H9 (cell line): ENCODE measurements at regions not wholly inside any gene's neighbourhood (a gene's known extent, or its start where the extent isn't known, plus 50 kb on each side); places are given as distances from the start of the nearest gene placed in this dataset.
A peak's percentile ranks its signal among the peaks of the same experiment; 100 is the strongest.

Source experiments
- DNase-seq: peaks from one replicate; pipeline ENCODE4 v3.0.0-alpha.2; 2017
- H2AFZ ChIP-seq: one replicate; pipeline ENCODE4 v1.6.1; 2013; ENCODE audit warnings: mild to moderate bottlenecking, low read length, control low read depth, moderate library complexity
- H2AK5ac ChIP-seq: 2 replicates; pipeline ENCODE4 v1.6.1; 2013; ENCODE audit warnings: low read length, control low read depth, mixed read lengths; ENCODE audit not compliant: insufficient read length
- H2BK120ac ChIP-seq: one replicate; pipeline ENCODE4 v1.6.1; 2013; ENCODE audit warnings: low read depth, mild to moderate bottlenecking, low read length, control low read depth, inconsistent platforms; ENCODE audit not compliant: poor library complexity, severe bottlenecking
- H2BK12ac ChIP-seq: 2 replicates; pipeline ENCODE4 v1.6.1; 2013; ENCODE audit warnings: low read length, control low read depth, mixed read lengths, low read depth; ENCODE audit not compliant: insufficient read length
- H2BK15ac ChIP-seq: 2 replicates; pipeline ENCODE4 v1.6.1; 2013; ENCODE audit warnings: low read depth, low read length, control low read depth
- H2BK20ac ChIP-seq: one replicate; pipeline ENCODE4 v1.6.1; 2013; ENCODE audit warnings: low read depth, mild to moderate bottlenecking, low read length, control low read depth, inconsistent platforms; ENCODE audit not compliant: poor library complexity, severe bottlenecking
- H2BK5ac ChIP-seq: 2 replicates; pipeline ENCODE4 v1.6.1; 2013; ENCODE audit warnings: low read length, control low read depth, mixed read lengths; ENCODE audit not compliant: insufficient read length
- H3K14ac ChIP-seq: 2 replicates; pipeline ENCODE4 v1.6.1; 2013; ENCODE audit warnings: low read length, control low read depth; ENCODE audit not compliant: insufficient read depth
- H3K18ac ChIP-seq: 2 replicates; pipeline ENCODE4 v1.6.1; 2013; ENCODE audit warnings: low read depth, mild to moderate bottlenecking, mixed read lengths, low read length, control low read depth; ENCODE audit not compliant: insufficient read length
- H3K23ac ChIP-seq: 2 replicates; pipeline ENCODE4 v1.6.1; 2013; ENCODE audit warnings: low read length, control low read depth, mixed read lengths, low read depth; ENCODE audit not compliant: insufficient read length
- H3K23me2 ChIP-seq: 2 replicates; pipeline ENCODE4 v1.6.1; 2013; ENCODE audit warnings: low read depth, mild to moderate bottlenecking, mixed read lengths, low read length, control low read depth; ENCODE audit not compliant: insufficient read length, poor library complexity, severe bottlenecking
- H3K27ac ChIP-seq: 2 replicates; pipeline ENCODE4 v1.5.1; 2013; ENCODE audit warnings: low read length, control low read depth, mixed read lengths, low read depth; ENCODE audit not compliant: insufficient read length
- H3K27me3 ChIP-seq: 2 replicates; pipeline ENCODE4 v1.6.1; 2013; ENCODE audit warnings: low read length, control low read depth, inconsistent platforms; ENCODE audit not compliant: insufficient read depth
- H3K4ac ChIP-seq: 2 replicates; pipeline ENCODE4 v1.6.1; 2013; ENCODE audit warnings: low read depth, mild to moderate bottlenecking, control low read depth, inconsistent platforms, low read length, moderate library complexity
- H3K4me1 ChIP-seq: 2 replicates; pipeline ENCODE4 v1.6.1; 2013; ENCODE audit warnings: low read length, control low read depth, inconsistent platforms; ENCODE audit not compliant: insufficient read depth
- H3K4me2 ChIP-seq: 2 replicates; pipeline ENCODE4 v1.6.1; 2013; ENCODE audit warnings: low read length, control low read depth, mixed read lengths; ENCODE audit not compliant: insufficient read length, insufficient read depth
- H3K56ac ChIP-seq: 2 replicates; pipeline ENCODE4 v1.6.1; 2013; ENCODE audit warnings: low read depth, mild to moderate bottlenecking, mixed read lengths, low read length, control low read depth; ENCODE audit not compliant: insufficient read length
- H3K79me1 ChIP-seq: 2 replicates; pipeline ENCODE4 v1.6.1; 2013; ENCODE audit warnings: low read depth, mild to moderate bottlenecking, moderate library complexity, low read length, control low read depth, inconsistent platforms; ENCODE audit not compliant: insufficient read depth, poor library complexity, severe bottlenecking
- H3K79me2 ChIP-seq: 2 replicates; pipeline ENCODE4 v1.6.1; 2013; ENCODE audit warnings: low read length, control low read depth, inconsistent platforms; ENCODE audit not compliant: insufficient read depth
- H3K9ac ChIP-seq: 2 replicates; pipeline ENCODE4 v1.6.1; 2013; ENCODE audit warnings: low read length, control low read depth, mixed read lengths; ENCODE audit not compliant: insufficient read length; ENCODE audit errors: extremely low read depth
- H3K9me3 ChIP-seq: one replicate; pipeline ENCODE4 v1.6.1; 2013; ENCODE audit warnings: low read depth, low read length, inconsistent platforms; ENCODE audit not compliant: control insufficient read depth
- H3T11ph ChIP-seq: one replicate; pipeline ENCODE4 v1.6.1; 2013; ENCODE audit warnings: mild to moderate bottlenecking, low read length, control low read depth, inconsistent platforms
- H4K20me1 ChIP-seq: one replicate; pipeline ENCODE4 v1.6.1; 2013; ENCODE audit not compliant: control insufficient read depth, insufficient read length, insufficient read depth
- H4K5ac ChIP-seq: 2 replicates; pipeline ENCODE4 v1.6.1; 2013; ENCODE audit warnings: low read depth, mild to moderate bottlenecking, mixed read lengths, low read length, control low read depth; ENCODE audit not compliant: insufficient read length
- H4K8ac ChIP-seq: replicated peaks from 2 replicates; pipeline ENCODE4 v1.6.1; 2013; ENCODE audit warnings: low read length, control low read depth, mixed read lengths, low read depth; ENCODE audit not compliant: insufficient read length
- H4K91ac ChIP-seq: 2 replicates; pipeline ENCODE4 v1.6.1; 2013; ENCODE audit warnings: low read depth, mild to moderate bottlenecking, moderate library complexity, mixed read lengths, low read length, control low read depth; ENCODE audit not compliant: insufficient read length
- H3K27ac Mint-ChIP-seq, 3 experiments: 2 replicates in 2 of 3; 3 replicates in 1 of 3; pipeline ENCODE4 v1.8.0; 2020 to 2021; ENCODE audit warnings: mixed read lengths in 3 of 3, mild to moderate bottlenecking in 1 of 3, moderate library complexity in 1 of 3
- H3K27me3 Mint-ChIP-seq: 2 replicates; pipeline ENCODE4 v1.8.0; 2021; ENCODE audit warnings: low read depth, mild to moderate bottlenecking, moderate library complexity, mixed read lengths
- H3K36me3 Mint-ChIP-seq, 3 experiments: 2 replicates in 2 of 3; 3 replicates in 1 of 3; pipeline ENCODE4 v1.8.0; 2020 to 2021; ENCODE audit warnings: low read depth in 3 of 3, mixed read lengths in 3 of 3; ENCODE audit not compliant: insufficient read depth in 1 of 3
- H3K4me1 Mint-ChIP-seq, 2 experiments: 2 replicates each; pipeline ENCODE4 v1.8.0; 2020; ENCODE audit warnings: mixed read lengths in 2 of 2
- H3K4me3 Mint-ChIP-seq, 2 experiments: 2 replicates in 1 of 2; 3 replicates in 1 of 2; pipeline ENCODE4 v1.8.0; 2020 to 2021; ENCODE audit warnings: mild to moderate bottlenecking in 2 of 2, mixed read lengths in 2 of 2, moderate library complexity in 1 of 2
- H3K9me3 Mint-ChIP-seq, 2 experiments: 2 replicates in 1 of 2; 3 replicates in 1 of 2; pipeline ENCODE4 v1.8.0; 2020; ENCODE audit warnings: mild to moderate bottlenecking in 2 of 2, mixed read lengths in 2 of 2, moderate library complexity in 1 of 2
- WGBS: extraction: QIAGEN DNeasy Blood & Tissue Kit; methylation state at CpG from one replicate; pipeline ENCODE4 v1.1.7; 2013; ENCODE audit warnings: missing lambda C conversion rate, low lambda C conversion rate, mixed read lengths; ENCODE audit not compliant: insufficient read length; ENCODE audit errors: extremely low coverage; 5-methylcytosine and 5-hydroxymethylcytosine counted together
- TF ChIP-seq, protein P1 (sequence below): fragments of 200-600 bp; sonication (generic); conservative IDR thresholded peaks from 3 replicates; pipeline ENCODE4 v1.8.0; 2021; ENCODE audit warnings: antibody characterized with exemption, mild to moderate bottlenecking

DNA sequence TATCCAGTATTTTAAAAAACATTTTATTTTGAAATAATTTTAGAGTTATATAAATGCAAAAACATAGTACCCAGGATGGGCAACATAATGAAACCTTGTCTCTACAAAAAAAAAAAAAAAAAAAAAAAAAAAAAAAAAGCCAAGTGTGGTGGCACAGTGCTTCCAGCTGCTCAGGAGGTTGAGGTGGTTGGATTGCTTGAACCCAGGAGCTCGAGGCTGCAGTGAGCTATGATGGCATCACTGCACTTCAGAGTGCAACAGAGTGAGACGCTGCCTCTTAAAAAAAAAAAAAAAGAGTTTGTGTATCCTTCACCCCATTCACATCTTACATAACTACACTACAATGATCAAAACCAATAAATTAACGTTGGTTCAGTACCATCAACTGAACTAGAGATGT lies 115.6 kb upstream of the KIF26B start:
- Histone ChIP-seq H2BK120ac (no peak overlapping the region), H3K4me2 (no peak overlapping the region), H4K20me1 (no peaks in the 10 kb centered on the region), H3K23ac (no peak overlapping the region), H3K27ac (no peak overlapping the region), H2AK5ac (no peak overlapping the region), H3K18ac (no peak overlapping the region), H4K91ac (no peak overlapping the region), H3K14ac (no peak overlapping the region), H3K27me3 (no peaks in the 10 kb centered on the region), H3K4me1 (no peaks in the 10 kb centered on the region; the same call in 1 of the 2 replicates), H3K79me1 (no peaks in the 10 kb centered on the region), H2BK5ac (no peak overlapping the region), H3K9ac (no peak overlapping the region), H2AFZ (no peak overlapping the region), H3K56ac (no peak overlapping the region), H3K9me3 (no peaks in the 10 kb centered on the region), H4K8ac (no peak overlapping the region), H3K79me2 (no peaks in the 10 kb centered on the region), H3K4ac (no peak overlapping the region), H4K5ac (no peak overlapping the region), H2BK20ac (no peak overlapping the region), H3K23me2 (no peaks in the 10 kb centered on the region), H2BK15ac (no peak overlapping the region), H2BK12ac (no peak overlapping the region), H3T11ph (no peak overlapping the region)
- Mint-ChIP-seq H3K4me1 (peaks cover 8 to 14% of the 10 kb centered on the region in 2 experiments), H3K27ac (peak overlapping the region in 1 of 3 experiments; percentile 34; a peak in 1 of 7 replicates), H3K27me3 (no peaks in the 10 kb centered on the region), H3K4me3 (no peak overlapping the region), H3K9me3 (no peaks in the 10 kb centered on the region; a peak in 1 of 5 replicates), H3K36me3 (no peaks in the 10 kb centered on the region)
- TF ChIP-seq, protein P1, sequence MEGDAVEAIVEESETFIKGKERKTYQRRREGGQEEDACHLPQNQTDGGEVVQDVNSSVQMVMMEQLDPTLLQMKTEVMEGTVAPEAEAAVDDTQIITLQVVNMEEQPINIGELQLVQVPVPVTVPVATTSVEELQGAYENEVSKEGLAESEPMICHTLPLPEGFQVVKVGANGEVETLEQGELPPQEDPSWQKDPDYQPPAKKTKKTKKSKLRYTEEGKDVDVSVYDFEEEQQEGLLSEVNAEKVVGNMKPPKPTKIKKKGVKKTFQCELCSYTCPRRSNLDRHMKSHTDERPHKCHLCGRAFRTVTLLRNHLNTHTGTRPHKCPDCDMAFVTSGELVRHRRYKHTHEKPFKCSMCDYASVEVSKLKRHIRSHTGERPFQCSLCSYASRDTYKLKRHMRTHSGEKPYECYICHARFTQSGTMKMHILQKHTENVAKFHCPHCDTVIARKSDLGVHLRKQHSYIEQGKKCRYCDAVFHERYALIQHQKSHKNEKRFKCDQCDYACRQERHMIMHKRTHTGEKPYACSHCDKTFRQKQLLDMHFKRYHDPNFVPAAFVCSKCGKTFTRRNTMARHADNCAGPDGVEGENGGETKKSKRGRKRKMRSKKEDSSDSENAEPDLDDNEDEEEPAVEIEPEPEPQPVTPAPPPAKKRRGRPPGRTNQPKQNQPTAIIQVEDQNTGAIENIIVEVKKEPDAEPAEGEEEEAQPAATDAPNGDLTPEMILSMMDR: no peak
- DNase-seq: no peak
- no CpG with 5 or more reads among the region's 3 CpGs for WGBS
